SK-N-MC (cell line): ENCODE measurements at regions not wholly inside any gene's neighbourhood (a gene's known extent, or its start where the extent isn't known, plus 50 kb on each side); places are given as distances from the start of the nearest gene placed in this dataset.

ENCODE experiments used
- EZH2 ChIP-seq: fragments of 200-600 bp; sonication (generic); IDR thresholded peaks from one replicate; pipeline ENCODE4 v1.6.1; 2017; ENCODE audit warnings: antibody characterized with exemption
- FOXP2 ChIP-seq: optimal IDR thresholded peaks from 2 replicates; pipeline ENCODE3; 2011; ENCODE audit warnings: mild to moderate bottlenecking, moderate library complexity; ENCODE audit not compliant: insufficient read depth; ENCODE audit errors: extremely low read length, control extremely low read depth
- POLR2AphosphoS5 ChIP-seq: IDR thresholded peaks from 2 replicates; pipeline ENCODE4 v1.6.1; 2012; ENCODE audit warnings: mild to moderate bottlenecking, low read depth, low read length, borderline replicate concordance

- TF ChIP-seq POLR2AphosphoS5 (no peak), EZH2 (no peak), FOXP2 (no peak)
Observed at GRCh38 chr10:106355450-106355849, 809.1 kb downstream of the SORCS1 start.
